Rectal smooth muscle tissue (tissue), 1 donor: ENCODE measurements at regions not wholly inside any gene's neighbourhood (a gene's known extent, or its start where the extent isn't known, plus 50 kb on each side); places are given as distances from the start of the nearest gene placed in this dataset.
"Not testable (repeated sequence)": the region's sequence is repeated elsewhere in the genome, so short reads cannot be mapped to it uniquely, and the experiment has no call there.

ENCODE experiments used
- H3K27ac ChIP-seq: one replicate; pipeline ENCODE4 v1.7.0; 2013; ENCODE audit warnings: low read depth, low read length, inconsistent platforms
- H3K27me3 ChIP-seq: one replicate; pipeline ENCODE4 v1.7.0; 2013; ENCODE audit warnings: low read length; ENCODE audit not compliant: control insufficient read depth, insufficient read depth
- H3K36me3 ChIP-seq: one replicate; pipeline ENCODE4 v1.7.0; 2013; ENCODE audit warnings: low read length; ENCODE audit not compliant: control insufficient read depth, insufficient read depth
- H3K4me1 ChIP-seq: one replicate; pipeline ENCODE4 v1.7.0; 2013; ENCODE audit warnings: low read length; ENCODE audit not compliant: control insufficient read depth, insufficient read depth
- H3K4me3 ChIP-seq: one replicate; pipeline ENCODE4 v1.7.0; 2013; ENCODE audit warnings: low read length
- H3K9ac ChIP-seq: one replicate; pipeline ENCODE4 v1.7.0; 2013; ENCODE audit warnings: low read length

- Histone ChIP-seq H3K36me3 (no peaks in the 10 kb centered on the region), H3K27ac (no peak overlapping the region), H3K27me3 (no peaks in the 10 kb centered on the region), H3K4me3 (no peak overlapping the region), H3K9ac (no peak overlapping the region), H3K4me1 (no peaks in the 10 kb centered on the region)
Measured at GRCh38 chr5:105868038-105868780, 1802.5 kb downstream of the EFNA5 start.

DNA sequence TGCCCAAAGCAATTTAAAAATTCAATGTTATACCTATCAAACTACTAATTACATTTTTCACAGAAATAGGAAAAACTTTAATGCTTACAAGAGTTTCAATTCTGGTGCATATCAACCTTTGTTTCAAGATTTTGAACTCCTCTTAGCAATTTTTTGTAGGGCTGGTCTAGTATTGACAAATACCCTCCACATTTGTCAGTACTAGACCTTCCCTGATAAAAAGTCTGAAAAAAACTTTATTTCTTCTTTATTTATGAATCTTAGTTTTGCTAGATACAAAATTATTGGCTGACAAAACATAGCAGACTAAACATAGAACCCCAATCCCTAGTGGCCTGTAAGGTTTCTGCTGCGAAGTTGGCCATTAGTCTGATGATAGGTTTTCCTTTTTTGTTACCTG is 1804.9 kb downstream of the EFNA5 start:
- H3K4me3 ChIP-seq, result no peak overlapping the region
- H3K4me1 ChIP-seq, result no peaks in the 10 kb centered on the region
- no peak overlapping the region for H3K9ac ChIP-seq
- H3K27ac ChIP-seq, result no peak overlapping the region
- no peaks in the 10 kb centered on the region for H3K27me3 ChIP-seq
- no peaks in the 10 kb centered on the region for H3K36me3 ChIP-seq

- not testable (repeated sequence) for H3K36me3 ChIP-seq, H3K27ac ChIP-seq, H3K4me1 ChIP-seq, H3K4me3 ChIP-seq, H3K9ac ChIP-seq, H3K27me3 ChIP-seq
Measured at GRCh38 chr5:105859350-105859749, 1811.4 kb downstream of the EFNA5 start.

DNA sequence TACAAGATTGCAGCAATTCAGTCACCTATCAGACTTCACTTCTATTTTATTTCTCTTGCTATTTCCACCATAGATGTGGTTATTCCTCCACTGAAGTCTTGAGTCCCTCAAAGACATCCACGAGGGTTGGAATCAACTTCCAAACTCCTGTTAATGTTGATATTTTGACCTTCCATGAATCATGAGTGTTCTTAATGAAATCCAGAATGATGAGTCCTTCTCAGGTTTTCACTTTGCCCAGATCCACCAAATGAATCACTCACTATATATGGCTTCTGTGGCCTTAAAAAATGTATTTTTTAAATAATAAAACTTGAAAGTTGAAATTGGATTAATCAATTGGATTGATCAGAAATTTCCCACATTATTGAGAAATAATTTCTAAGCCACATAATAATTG is 1821.0 kb downstream of the EFNA5 start:
- H3K36me3 ChIP-seq, result no peaks in the 10 kb centered on the region
- no peaks in the 10 kb centered on the region for H3K27me3 ChIP-seq
- H3K4me3 ChIP-seq, result no peak overlapping the region
- no peak overlapping the region for H3K27ac ChIP-seq
- H3K9ac ChIP-seq, result no peak overlapping the region
- no peaks in the 10 kb centered on the region for H3K4me1 ChIP-seq

GRCh38 chr5:105840800-105841199 is 1829.9 kb downstream of the EFNA5 start:
- Histone ChIP-seq H3K27ac (no peak overlapping the region), H3K9ac (no peak overlapping the region), H3K36me3 (no peaks in the 10 kb centered on the region), H3K27me3 (no peaks in the 10 kb centered on the region), H3K4me3 (no peak overlapping the region), H3K4me1 (no peaks in the 10 kb centered on the region)

GRCh38 chr5:105836887-105837286 is 1833.8 kb downstream of the EFNA5 start:
- Histone ChIP-seq H3K9ac (no peak overlapping the region), H3K27ac (no peak overlapping the region), H3K27me3 (no peaks in the 10 kb centered on the region), H3K36me3 (no peaks in the 10 kb centered on the region), H3K4me3 (no peak overlapping the region), H3K4me1 (no peaks in the 10 kb centered on the region)

DNA sequence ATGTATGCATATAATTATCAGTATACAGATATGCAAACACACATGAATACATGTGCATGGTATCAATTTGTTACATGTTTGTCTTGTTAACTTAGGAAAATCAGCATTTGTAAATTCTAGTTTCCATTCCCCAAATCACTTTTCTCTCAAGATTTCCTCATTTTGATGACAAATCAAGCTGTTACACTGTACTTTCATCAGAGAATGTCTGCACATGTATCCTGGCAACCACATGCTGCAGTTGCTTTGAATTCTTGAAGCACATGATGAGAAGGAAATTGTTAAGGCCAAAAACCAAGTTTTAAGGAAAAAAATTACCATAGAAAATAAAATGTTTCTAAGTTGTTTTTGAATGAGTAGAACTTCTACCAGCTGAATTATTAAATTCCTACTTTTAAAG is 1834.5 kb downstream of the EFNA5 start:
- Histone ChIP-seq H3K4me1 (no peaks in the 10 kb centered on the region), H3K9ac (no peak overlapping the region), H3K36me3 (no peaks in the 10 kb centered on the region), H3K4me3 (no peak overlapping the region), H3K27ac (no peak overlapping the region), H3K27me3 (no peaks in the 10 kb centered on the region)

- Histone ChIP-seq H3K27ac (no peak overlapping the region), H3K9ac (no peak overlapping the region), H3K4me1 (no peaks in the 10 kb centered on the region), H3K27me3 (no peaks in the 10 kb centered on the region), H3K4me3 (no peak overlapping the region), H3K36me3 (no peaks in the 10 kb centered on the region)
Measured at GRCh38 chr5:105828821-105829220, 1841.9 kb downstream of the EFNA5 start.

DNA sequence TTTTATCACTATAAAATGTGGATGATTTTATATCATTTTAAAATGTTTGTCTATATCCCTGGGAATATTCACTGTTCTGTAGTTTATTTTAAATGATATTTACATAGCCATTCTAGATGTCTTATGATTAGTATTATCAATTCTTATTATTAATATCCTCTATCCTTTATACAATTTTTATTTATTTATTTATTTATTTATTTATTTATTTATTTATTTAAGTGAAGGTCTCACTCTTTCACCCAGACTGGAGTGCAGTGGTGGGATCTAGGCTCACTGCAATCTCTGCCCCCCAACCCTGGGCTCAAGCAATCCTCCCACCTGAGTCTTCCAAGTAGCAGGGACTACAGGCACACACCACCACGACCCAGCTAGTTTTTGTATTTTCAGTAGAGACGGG is 1848.9 kb downstream of the EFNA5 start:
- Histone ChIP-seq H3K4me3 (no peak overlapping the region), H3K9ac (no peak overlapping the region), H3K27me3 (no peaks in the 10 kb centered on the region), H3K4me1 (no peaks in the 10 kb centered on the region), H3K36me3 (no peaks in the 10 kb centered on the region), H3K27ac (no peak overlapping the region)

GRCh38 chr5:105817914-105818313 is 1852.8 kb downstream of the EFNA5 start:
- no peak overlapping the region for H3K27ac ChIP-seq
- no peak overlapping the region for H3K4me3 ChIP-seq
- no peaks in the 10 kb centered on the region for H3K36me3 ChIP-seq
- H3K4me1 ChIP-seq, result no peaks in the 10 kb centered on the region
- H3K27me3 ChIP-seq, result no peaks in the 10 kb centered on the region
- H3K9ac ChIP-seq, result no peak overlapping the region

DNA sequence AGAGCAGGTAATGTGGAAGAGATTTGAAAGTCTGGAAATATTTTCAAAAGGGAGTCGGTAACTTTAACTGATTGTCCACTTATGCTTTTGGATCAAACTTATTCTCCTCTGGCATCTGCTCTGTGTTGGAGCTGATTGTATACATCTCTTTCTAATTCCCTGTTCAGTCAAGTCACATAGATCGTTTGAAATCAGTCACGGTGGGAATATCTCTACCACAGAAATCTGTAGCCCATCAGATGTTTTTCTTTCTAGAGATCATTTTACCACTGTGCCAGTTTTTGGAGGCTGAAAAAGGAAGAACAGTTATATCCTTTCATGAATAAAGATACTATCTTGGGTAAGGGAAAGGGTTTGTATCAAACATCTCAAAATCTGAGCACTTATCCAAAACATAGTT is 1853.3 kb downstream of the EFNA5 start:
- Histone ChIP-seq H3K4me3 (no peak overlapping the region), H3K27ac (no peak overlapping the region), H3K4me1 (no peaks in the 10 kb centered on the region), H3K27me3 (no peaks in the 10 kb centered on the region), H3K36me3 (no peaks in the 10 kb centered on the region), H3K9ac (no peak overlapping the region)

GRCh38 chr5:105816961-105817360 is 1853.8 kb downstream of the EFNA5 start:
- Histone ChIP-seq H3K27ac (no peak overlapping the region), H3K36me3 (no peaks in the 10 kb centered on the region), H3K4me3 (no peak overlapping the region), H3K9ac (no peak overlapping the region), H3K4me1 (no peaks in the 10 kb centered on the region), H3K27me3 (no peaks in the 10 kb centered on the region)

DNA sequence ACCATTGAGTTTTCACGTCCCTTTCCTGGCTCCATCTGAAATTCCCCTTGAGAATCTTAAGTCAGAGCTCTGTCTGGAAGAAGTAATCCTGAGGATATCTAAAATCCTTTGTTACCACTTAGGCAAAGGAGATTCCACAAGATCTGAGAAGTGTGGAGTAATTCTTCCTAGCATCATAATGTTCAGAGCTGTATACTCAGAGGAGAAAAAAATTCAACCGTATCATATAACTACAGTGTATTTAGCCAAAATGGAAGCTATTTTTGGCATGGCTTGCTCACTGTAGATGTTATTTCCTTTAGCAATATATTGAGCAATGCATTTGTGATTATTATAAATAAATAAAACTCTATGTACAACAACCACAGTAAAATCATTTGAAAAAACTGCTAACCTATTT is 1858.4 kb downstream of the EFNA5 start:
- H3K4me3 ChIP-seq, result no peak overlapping the region
- H3K27ac ChIP-seq, result no peak overlapping the region
- H3K27me3 ChIP-seq, result no peaks in the 10 kb centered on the region
- no peaks in the 10 kb centered on the region for H3K4me1 ChIP-seq
- no peak overlapping the region for H3K9ac ChIP-seq
- no peaks in the 10 kb centered on the region for H3K36me3 ChIP-seq
